ENCODE measurements at regions not wholly inside any gene's neighbourhood (a gene's known extent, or its start where the extent isn't known, plus 50 kb on each side); places are given as distances from the start of the nearest gene placed in this dataset.
"Not testable (repeated sequence)": the region's sequence is repeated elsewhere in the genome, so short reads cannot be mapped to it uniquely, and the experiment has no call there.

DNA sequence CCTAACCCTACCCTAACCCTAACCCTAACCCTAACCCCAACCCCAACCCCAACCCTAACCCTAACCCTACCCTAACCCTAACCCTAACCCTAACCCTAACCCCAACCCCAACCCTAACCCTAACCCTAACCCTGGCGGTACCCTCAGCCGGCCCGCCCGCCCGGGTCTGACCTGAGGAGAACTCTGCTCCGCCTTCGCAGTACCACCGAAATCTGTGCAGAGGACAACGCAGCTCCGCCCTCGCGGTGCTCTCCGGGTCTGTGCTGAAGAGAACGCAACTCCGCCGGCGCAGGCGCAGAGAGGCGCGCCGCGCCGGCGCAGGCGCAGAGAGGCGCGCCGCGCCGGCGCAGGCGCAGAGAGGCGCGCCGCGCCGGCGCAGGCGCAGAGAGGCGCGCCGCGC is 56.1 kb upstream of the IQSEC3 start:
- H3K4me3 Mint-ChIP-seq; DNase-seq; H3K4me3 ChIP-seq (ENCODE audit: low read length in 2 of 2); H3K9me3 ChIP-seq (ENCODE audit: control insufficient read depth in 1 of 2, low read length in 2 of 2); H3K9me3 Mint-ChIP-seq; H3K27me3 ChIP-seq (ENCODE audit: insufficient read depth, low read length); H3K27me3 Mint-ChIP-seq; H3K27ac ChIP-seq (ENCODE audit: low read depth, low read length); H3K27ac Mint-ChIP-seq; POLR2A ChIA-PET (ENCODE audit: partially characterized antibody); CTCF ChIA-PET (ENCODE audit: partially characterized antibody); intact Hi-C loops (cut with micrococcal nuclease); H3K4me1 ChIP-seq (ENCODE audit: insufficient read depth, low read length); H3K36me3 ChIP-seq (ENCODE audit: insufficient read depth, low read length); H3K4me1 Mint-ChIP-seq; H3K36me3 Mint-ChIP-seq: not testable (repeated sequence)

DNA sequence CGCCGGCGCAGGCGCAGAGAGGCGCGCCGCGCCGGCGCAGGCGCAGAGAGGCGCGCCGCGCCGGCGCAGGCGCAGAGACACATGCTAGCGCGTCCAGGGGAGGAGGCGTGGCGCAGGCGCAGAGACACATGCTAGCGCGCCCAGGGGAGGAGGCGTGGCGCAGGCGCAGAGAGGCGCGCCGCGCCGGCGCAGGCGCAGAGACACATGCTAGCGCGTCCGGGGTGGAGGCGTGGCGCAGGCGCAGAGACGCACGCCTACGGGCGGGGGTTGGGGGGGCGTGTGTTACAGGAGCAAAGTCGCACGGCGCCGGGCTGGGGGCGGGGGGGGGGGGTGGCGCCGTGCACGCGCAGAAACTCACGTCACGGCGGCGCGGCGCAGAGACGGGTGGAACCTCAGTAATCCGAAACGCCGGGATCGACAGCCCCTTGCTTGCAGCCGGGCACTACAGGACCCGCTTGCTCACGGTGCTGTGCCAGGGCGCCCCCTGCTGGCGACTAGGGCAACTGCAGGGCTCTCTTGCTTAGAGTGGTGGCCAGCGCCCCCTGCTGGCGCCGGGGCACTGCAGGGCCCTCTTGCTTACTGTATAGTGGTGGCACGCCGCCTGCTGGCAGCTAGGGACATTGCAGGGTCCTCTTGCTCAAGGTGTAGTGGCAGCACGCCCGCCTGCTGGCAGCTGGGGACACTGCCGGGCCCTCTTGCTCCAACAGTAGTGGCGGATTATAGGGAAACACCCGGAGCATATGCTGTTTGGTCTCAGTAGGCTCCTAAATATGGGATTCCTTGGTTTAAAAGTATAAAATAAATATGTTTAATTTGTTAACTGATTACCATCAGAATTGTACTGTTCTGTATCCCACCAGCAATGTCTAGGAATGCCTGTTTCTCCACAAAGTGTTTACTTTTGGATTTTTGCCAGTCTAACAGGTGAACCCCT is 55.4 kb upstream of the IQSEC3 start:
- H3K4me3 Mint-ChIP-seq; CTCF ChIA-PET (ENCODE audit: partially characterized antibody); H3K36me3 ChIP-seq (ENCODE audit: insufficient read depth, low read length); DNase-seq; H3K27ac ChIP-seq (ENCODE audit: low read depth, low read length); H3K4me1 Mint-ChIP-seq; intact Hi-C loops (cut with micrococcal nuclease); H3K27me3 ChIP-seq (ENCODE audit: insufficient read depth, low read length); H3K4me1 ChIP-seq (ENCODE audit: insufficient read depth, low read length); H3K4me3 ChIP-seq (ENCODE audit: low read length in 2 of 2); H3K9me3 Mint-ChIP-seq; H3K27ac Mint-ChIP-seq; H3K9me3 ChIP-seq (ENCODE audit: control insufficient read depth in 1 of 2, low read length in 2 of 2); POLR2A ChIA-PET (ENCODE audit: partially characterized antibody); H3K27me3 Mint-ChIP-seq; H3K36me3 Mint-ChIP-seq: not testable (repeated sequence)

DNA sequence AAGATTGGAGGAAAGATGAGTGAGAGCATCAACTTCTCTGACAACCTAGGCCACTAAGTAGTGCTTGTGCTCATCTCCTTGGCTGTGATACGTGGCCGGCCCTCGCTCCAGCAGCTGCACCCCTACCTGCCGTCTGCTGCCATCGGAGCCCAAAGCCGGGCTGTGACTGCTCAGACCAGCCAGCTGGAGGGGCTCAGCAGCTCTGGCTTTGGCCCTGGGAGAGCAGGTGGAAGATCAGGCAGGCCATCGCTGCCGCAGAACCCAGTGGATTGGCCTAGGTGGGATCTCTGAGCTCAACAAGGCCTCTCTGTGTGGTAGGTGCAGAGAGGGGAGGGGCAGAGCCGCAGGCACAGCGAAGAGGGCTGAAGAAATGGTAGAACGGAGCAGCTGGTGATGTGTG is 54.3 kb upstream of the IQSEC3 start:
- H3K27me3 ChIP-seq (ENCODE audit: insufficient read depth, low read length); H3K27me3 Mint-ChIP-seq; H3K4me1 ChIP-seq (ENCODE audit: insufficient read depth, low read length); H3K4me1 Mint-ChIP-seq; H3K36me3 ChIP-seq (ENCODE audit: insufficient read depth, low read length); CTCF ChIA-PET (ENCODE audit: partially characterized antibody); H3K4me3 ChIP-seq (ENCODE audit: low read length in 2 of 2); DNase-seq; H3K27ac ChIP-seq (ENCODE audit: low read depth, low read length); POLR2A ChIA-PET (ENCODE audit: partially characterized antibody); H3K36me3 Mint-ChIP-seq; intact Hi-C loops (cut with micrococcal nuclease); H3K9me3 ChIP-seq (ENCODE audit: control insufficient read depth in 1 of 2, low read length in 2 of 2); H3K27ac Mint-ChIP-seq; H3K4me3 Mint-ChIP-seq; H3K9me3 Mint-ChIP-seq: not testable (repeated sequence)

DNA sequence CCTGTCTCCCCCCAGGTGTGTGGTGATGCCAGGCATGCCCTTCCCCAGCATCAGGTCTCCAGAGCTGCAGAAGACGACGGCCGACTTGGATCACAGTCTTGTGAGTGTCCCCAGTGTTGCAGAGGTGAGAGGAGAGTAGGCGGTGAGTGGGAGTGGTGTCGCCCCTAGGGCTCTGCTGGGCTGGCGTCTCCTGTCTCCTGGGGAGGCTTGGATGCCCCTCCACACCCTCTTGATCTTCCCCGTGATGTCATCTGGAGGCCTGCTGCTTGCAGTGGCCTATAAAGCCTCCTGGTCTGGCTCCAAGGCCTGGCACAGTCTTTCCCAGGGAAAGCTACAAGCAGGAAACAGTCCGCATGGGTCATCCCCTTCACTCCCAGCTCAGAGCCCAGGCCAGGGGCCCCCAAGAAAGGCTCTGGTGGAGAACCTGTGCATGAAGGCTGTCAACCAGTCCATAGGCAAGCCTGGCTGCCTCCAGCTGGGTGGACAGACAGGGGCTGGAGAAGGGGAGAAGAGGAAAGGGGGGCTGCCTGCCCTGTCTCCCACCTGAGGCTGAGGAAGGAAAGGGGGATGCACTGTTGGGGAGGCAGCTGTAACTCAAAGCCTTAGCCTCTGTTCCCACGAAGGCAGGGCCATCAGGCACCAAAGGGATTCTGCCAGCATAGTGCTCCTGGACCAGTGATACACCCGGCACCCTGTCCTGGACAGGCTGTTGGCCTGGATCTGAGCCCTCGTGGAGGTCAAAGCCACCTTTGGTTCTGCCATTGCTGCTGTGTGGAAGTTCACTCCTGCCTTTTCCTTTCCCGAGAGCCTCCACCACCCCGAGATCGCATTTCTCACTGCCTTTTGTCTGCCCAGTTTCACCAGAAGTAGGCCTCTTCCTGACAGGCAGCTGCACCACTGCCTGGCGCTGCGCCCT is 53.6 kb upstream of the IQSEC3 start:
- CTCF ChIA-PET (ENCODE audit: partially characterized antibody): not testable (repeated sequence)

DNA sequence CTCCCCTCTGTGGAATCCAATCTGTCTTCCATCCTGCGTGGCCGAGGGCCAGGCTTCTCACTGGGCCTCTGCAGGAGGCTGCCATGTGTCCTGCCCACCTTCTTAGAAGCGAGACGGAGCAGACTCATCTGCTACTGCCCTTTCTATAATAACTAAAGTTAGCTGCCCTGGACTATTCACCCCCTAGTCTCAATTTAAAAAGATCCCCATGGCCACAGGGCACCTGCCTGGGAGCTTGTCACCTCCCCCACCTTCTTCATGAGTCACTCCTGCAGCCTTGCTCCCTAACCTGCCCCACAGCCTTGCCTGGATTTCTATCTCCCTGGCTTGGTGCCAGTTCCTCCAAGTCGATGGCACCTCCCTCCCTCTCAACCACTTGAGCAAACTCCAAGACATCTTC is 52.7 kb upstream of the IQSEC3 start:
- peak overlapping the region in 1 of 7 donors; percentile 66 for H3K27ac Mint-ChIP-seq
- intact Hi-C loops (cut with micrococcal nuclease); H3K27me3 ChIP-seq (ENCODE audit: insufficient read depth, low read length); H3K9me3 Mint-ChIP-seq; CTCF ChIA-PET (ENCODE audit: partially characterized antibody); H3K4me3 ChIP-seq (ENCODE audit: low read length in 2 of 2); DNase-seq; POLR2A ChIA-PET (ENCODE audit: partially characterized antibody); H3K9me3 ChIP-seq (ENCODE audit: control insufficient read depth in 1 of 2, low read length in 2 of 2); H3K36me3 Mint-ChIP-seq; H3K27ac ChIP-seq (ENCODE audit: low read depth, low read length); H3K36me3 ChIP-seq (ENCODE audit: insufficient read depth, low read length); H3K27me3 Mint-ChIP-seq; H3K4me1 Mint-ChIP-seq; H3K4me1 ChIP-seq (ENCODE audit: insufficient read depth, low read length); H3K4me3 Mint-ChIP-seq: not testable (repeated sequence)

More for the DNA sequence above, 53.6 kb upstream of the IQSEC3 start:
- H3K4me3 Mint-ChIP-seq; H3K36me3 Mint-ChIP-seq; H3K27me3 Mint-ChIP-seq; H3K27me3 ChIP-seq (ENCODE audit: insufficient read depth, low read length); H3K36me3 ChIP-seq (ENCODE audit: insufficient read depth, low read length); H3K27ac ChIP-seq (ENCODE audit: low read depth, low read length); H3K9me3 Mint-ChIP-seq; H3K9me3 ChIP-seq (ENCODE audit: control insufficient read depth in 1 of 2, low read length in 2 of 2); H3K4me1 Mint-ChIP-seq; DNase-seq; H3K4me3 ChIP-seq (ENCODE audit: low read length in 2 of 2); H3K4me1 ChIP-seq (ENCODE audit: insufficient read depth, low read length); intact Hi-C loops (cut with micrococcal nuclease); POLR2A ChIA-PET (ENCODE audit: partially characterized antibody): not testable (repeated sequence)
- H3K27ac Mint-ChIP-seq: peak overlapping the region in 2 of 7 donors; percentile 16 to 57

DNA sequence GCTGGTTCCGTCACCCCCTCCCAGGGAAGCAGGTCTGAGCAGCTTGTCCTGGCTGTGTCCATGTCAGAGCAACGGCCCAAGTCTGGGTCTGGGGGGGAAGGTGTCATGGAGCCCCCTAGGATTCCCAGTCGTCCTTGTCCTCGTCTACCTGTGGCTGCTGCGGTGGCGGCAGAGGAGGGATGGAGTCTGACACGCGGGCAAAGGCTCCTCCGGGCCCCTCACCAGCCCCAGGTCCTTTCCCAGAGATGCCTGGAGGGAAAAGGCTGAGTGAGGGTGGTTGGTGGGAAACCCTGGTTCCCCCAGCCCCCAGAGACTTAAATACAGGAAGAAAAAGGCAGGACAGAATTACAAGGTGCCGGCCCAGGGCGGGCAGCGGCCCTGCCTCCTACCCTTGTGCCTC is 51.9 kb upstream of the IQSEC3 start:
- H3K27ac ChIP-seq (ENCODE audit: low read depth, low read length); H3K27ac Mint-ChIP-seq; H3K4me1 ChIP-seq (ENCODE audit: insufficient read depth, low read length); H3K4me3 Mint-ChIP-seq; H3K4me3 ChIP-seq (ENCODE audit: low read length in 2 of 2); H3K4me1 Mint-ChIP-seq; H3K27me3 Mint-ChIP-seq; H3K36me3 Mint-ChIP-seq; intact Hi-C loops (cut with micrococcal nuclease); H3K27me3 ChIP-seq (ENCODE audit: insufficient read depth, low read length); POLR2A ChIA-PET (ENCODE audit: partially characterized antibody); H3K9me3 Mint-ChIP-seq; H3K36me3 ChIP-seq (ENCODE audit: insufficient read depth, low read length); H3K9me3 ChIP-seq (ENCODE audit: control insufficient read depth in 1 of 2, low read length in 2 of 2); DNase-seq; CTCF ChIA-PET (ENCODE audit: partially characterized antibody): not testable (repeated sequence)

DNA sequence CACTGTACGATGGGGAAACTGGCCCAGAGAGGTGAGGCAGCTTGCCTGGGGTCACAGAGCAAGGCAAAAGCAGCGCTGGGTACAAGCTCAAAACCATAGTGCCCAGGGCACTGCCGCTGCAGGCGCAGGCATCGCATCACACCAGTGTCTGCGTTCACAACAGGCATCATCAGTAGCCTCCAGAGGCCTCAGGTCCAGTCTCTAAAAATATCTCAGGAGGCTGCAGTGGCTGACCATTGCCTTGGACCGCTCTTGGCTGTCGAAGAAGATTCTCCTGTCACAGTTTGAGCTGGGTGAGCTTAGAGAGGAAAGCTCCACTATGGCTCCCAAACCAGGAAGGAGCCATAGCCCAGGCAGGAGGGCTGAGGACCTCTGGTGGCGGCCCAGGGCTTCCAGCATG is 51.2 kb upstream of the IQSEC3 start:
- H3K9me3 Mint-ChIP-seq; CTCF ChIA-PET (ENCODE audit: partially characterized antibody); H3K4me3 Mint-ChIP-seq; H3K27ac Mint-ChIP-seq; H3K4me3 ChIP-seq (ENCODE audit: low read length in 2 of 2); POLR2A ChIA-PET (ENCODE audit: partially characterized antibody); H3K4me1 ChIP-seq (ENCODE audit: insufficient read depth, low read length); H3K9me3 ChIP-seq (ENCODE audit: control insufficient read depth in 1 of 2, low read length in 2 of 2); H3K27ac ChIP-seq (ENCODE audit: low read depth, low read length); DNase-seq; intact Hi-C loops (cut with micrococcal nuclease); H3K27me3 ChIP-seq (ENCODE audit: insufficient read depth, low read length); H3K36me3 Mint-ChIP-seq; H3K27me3 Mint-ChIP-seq; H3K36me3 ChIP-seq (ENCODE audit: insufficient read depth, low read length); H3K4me1 Mint-ChIP-seq: not testable (repeated sequence)
